Body of pancreas (tissue), 4 donors: ENCODE measurements at regions not wholly inside any gene's neighbourhood (a gene's known extent, or its start where the extent isn't known, plus 50 kb on each side); places are given as distances from the start of the nearest gene placed in this dataset.

Experiments
- ATAC-seq: fragments of 150-250 bp; one replicate; pipeline ENCODE4 v1.9.1; 2016
- DNase-seq, 4 donors: peaks; one replicate each; pipeline ENCODE4 v3.0.0-alpha.2; 2019
- H3K27ac ChIP-seq, 4 donors: fragments of 200-600 bp; sonication (generic); 1 replicate in 3 of 4; 2 replicates in 1 of 4; pipeline versions ENCODE4 v1.5.1 to v1.6.1; 2016 to 2019; ENCODE audit warnings: mild to moderate bottlenecking in 1 of 4, mixed read lengths in 1 of 4, moderate library complexity in 1 of 4
- H3K27me3 ChIP-seq, 2 donors: fragments of 200-600 bp; sonication (generic); one replicate each; pipeline ENCODE4 v1.6.0; 2016; ENCODE audit warnings: mild to moderate bottlenecking in 1 of 2
- H3K36me3 ChIP-seq, 2 donors: fragments of 200-600 bp; sonication (generic); replicated peaks in 1 of 2; 2 replicates each; pipeline ENCODE4 v1.5.1; 2016; ENCODE audit warnings: low read depth in 2 of 2; ENCODE audit not compliant: insufficient read depth in 1 of 2
- H3K4me1 ChIP-seq: fragments of 200-600 bp; sonication (generic); one replicate; pipeline ENCODE4 v1.6.0; 2016
- H3K4me3 ChIP-seq, 2 donors: fragments of 200-600 bp; sonication (generic); 1 replicate in 1 of 2; 2 replicates in 1 of 2; pipeline ENCODE4 v1.5.1; 2016 to 2019
- H3K9me3 ChIP-seq, 3 donors: fragments of 200-600 bp; sonication (generic); 1 replicate in 2 of 3; 2 replicates in 1 of 3; pipeline ENCODE4 v1.5.1; 2016
- POLR2A ChIP-seq, 3 donors: fragments of 450-650 bp; IDR thresholded peaks; one replicate each; pipeline ENCODE4 v1.6.1; 2016; ENCODE audit warnings: antibody characterized with exemption in 3 of 3, mild to moderate bottlenecking in 2 of 3
- WGBS, 2 donors: methylation state at CpG; one replicate each; pipeline ENCODE4 v1.1.5; 2017; 5-methylcytosine and 5-hydroxymethylcytosine counted together
- intact Hi-C: fragments of 100-400 bp; cut with DNase I; formaldehyde crosslinking; loops from one replicate; pipeline ENCODE4 v1.15.1; 2023
- TF ChIP-seq, protein P1 (sequence below), 7 experiments: fragments of 450-650 bp in 4 of 7; fragments of 200-600 bp in 3 of 7; sonication (generic) in 3 of 7; IDR thresholded peaks; one replicate each; pipeline ENCODE4 v1.5.1; 2016 to 2019; ENCODE audit warnings: antibody characterized with exemption in 7 of 7

DNA sequence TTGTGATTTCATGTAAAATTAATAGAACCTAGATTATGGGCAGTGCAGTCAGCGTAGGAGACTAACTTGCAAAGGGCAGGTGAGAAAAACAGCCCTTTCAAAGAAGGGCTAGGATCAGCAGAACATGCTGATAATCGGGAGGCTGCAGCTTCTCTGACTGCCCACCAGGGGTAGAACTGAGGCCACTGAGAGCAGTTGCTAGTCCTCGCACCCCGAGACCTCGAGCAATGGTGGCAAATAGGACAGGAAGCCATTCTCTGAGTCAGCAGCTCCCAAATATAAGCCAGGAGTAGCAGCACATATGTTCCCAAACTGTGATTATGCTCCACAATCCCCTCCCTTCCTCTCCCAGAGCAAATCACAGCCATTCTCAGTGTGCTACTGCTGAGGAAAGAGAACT is 186.5 kb downstream of the MSL3 start:
- 8 to 20% methylated on average over 2 to 5 of the region's 5 CpGs for WGBS, 2 donors
- no peak for ATAC-seq

DNA sequence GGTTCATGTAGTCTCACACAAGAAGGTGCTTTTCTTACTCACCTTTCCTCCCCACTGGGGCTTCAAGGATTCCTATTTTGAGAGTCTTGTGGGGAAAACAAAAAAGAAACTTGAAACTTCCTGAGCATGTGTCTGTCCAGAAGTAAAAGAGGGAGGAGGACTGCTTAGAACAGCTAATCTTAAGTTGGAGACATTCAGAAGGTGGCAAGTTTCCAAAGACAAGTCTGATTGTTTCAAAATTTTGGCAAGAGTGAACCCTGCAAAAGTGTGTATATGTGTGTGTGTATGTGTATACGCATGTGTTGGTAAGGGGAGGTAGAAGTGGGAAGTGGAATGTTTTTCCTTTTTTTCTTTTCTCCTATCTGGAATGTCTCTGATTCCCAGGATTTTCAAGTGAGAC is 189.0 kb upstream of the FRMPD4 start:
- intact Hi-C loops: no loop called here
- Histone ChIP-seq H3K9me3 (no peaks in the 10 kb centered on the region), H3K27me3 (no peaks in the 10 kb centered on the region), H3K36me3 (no peaks in the 10 kb centered on the region), H3K4me1 (no peaks in the 10 kb centered on the region), H3K4me3 (no peak overlapping the region), H3K27ac (no peak overlapping the region)
- DNase-seq (no peak), ATAC-seq (no peak)
- TF ChIP-seq, protein P1, sequence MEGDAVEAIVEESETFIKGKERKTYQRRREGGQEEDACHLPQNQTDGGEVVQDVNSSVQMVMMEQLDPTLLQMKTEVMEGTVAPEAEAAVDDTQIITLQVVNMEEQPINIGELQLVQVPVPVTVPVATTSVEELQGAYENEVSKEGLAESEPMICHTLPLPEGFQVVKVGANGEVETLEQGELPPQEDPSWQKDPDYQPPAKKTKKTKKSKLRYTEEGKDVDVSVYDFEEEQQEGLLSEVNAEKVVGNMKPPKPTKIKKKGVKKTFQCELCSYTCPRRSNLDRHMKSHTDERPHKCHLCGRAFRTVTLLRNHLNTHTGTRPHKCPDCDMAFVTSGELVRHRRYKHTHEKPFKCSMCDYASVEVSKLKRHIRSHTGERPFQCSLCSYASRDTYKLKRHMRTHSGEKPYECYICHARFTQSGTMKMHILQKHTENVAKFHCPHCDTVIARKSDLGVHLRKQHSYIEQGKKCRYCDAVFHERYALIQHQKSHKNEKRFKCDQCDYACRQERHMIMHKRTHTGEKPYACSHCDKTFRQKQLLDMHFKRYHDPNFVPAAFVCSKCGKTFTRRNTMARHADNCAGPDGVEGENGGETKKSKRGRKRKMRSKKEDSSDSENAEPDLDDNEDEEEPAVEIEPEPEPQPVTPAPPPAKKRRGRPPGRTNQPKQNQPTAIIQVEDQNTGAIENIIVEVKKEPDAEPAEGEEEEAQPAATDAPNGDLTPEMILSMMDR (IDR thresholded peaks at IDR 0.05): no peak
- TF ChIP-seq POLR2A (IDR thresholded peaks at IDR 0.05): no peak
- WGBS, 2 donors: 71 to 82% methylated on average over 1 of the region's 1 CpG

More for the DNA sequence above, 186.5 kb downstream of the MSL3 start:
- DNase-seq: no peak
- Histone ChIP-seq H3K27ac (no peak overlapping the region), H3K4me3 (no peak overlapping the region), H3K4me1 (no peaks in the 10 kb centered on the region), H3K9me3 (no peaks in the 10 kb centered on the region), H3K27me3 (no peaks in the 10 kb centered on the region), H3K36me3 (no peaks in the 10 kb centered on the region)
- intact Hi-C loops: no loop called here
- no peak for TF ChIP-seq POLR2A (IDR thresholded peaks at IDR 0.05)
- TF ChIP-seq, protein P1 (IDR thresholded peaks at IDR 0.05): peak in 1 of 7 experiments; percentile 4

DNA sequence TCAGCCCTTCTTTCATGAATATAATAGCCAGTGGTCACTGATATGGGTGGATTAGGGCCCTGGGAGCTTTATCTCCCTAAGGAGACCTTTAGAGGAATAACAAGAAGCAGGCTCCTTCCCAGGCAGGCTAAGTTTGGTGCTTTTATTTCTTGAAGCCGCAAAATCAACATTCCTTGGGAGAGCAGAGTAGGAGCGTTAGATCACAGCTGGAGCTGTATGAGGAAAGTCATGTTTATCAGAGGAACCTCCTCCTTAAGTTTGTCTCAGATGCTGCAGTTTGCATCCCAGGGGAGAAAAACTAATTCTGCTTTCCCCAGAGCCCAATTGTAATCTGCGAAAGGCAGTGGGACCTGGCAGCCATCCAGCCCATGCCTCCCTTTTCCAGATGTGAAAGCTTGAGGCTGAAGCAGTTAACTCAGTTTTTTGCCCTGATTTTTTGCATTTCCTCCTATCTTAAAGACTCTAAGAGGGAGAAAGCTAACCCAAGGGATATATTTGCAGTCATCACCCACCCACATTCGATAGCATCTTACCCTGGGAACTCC is 186.0 kb upstream of the FRMPD4 start:
- intact Hi-C loops: no loop called here
- WGBS, 2 donors: 40 to 71% methylated on average over 2 to 4 of the region's 4 CpGs
- Histone ChIP-seq H3K4me1 (no peaks in the 10 kb centered on the region), H3K36me3 (no peaks in the 10 kb centered on the region), H3K27ac (no peak overlapping the region), H3K27me3 (no peaks in the 10 kb centered on the region), H3K9me3 (no peaks in the 10 kb centered on the region), H3K4me3 (no peak overlapping the region)
- TF ChIP-seq, protein P1 (IDR thresholded peaks at IDR 0.05): no peak
- no peak for TF ChIP-seq POLR2A (IDR thresholded peaks at IDR 0.05)
- DNase-seq (no peak), ATAC-seq (no peak)

DNA sequence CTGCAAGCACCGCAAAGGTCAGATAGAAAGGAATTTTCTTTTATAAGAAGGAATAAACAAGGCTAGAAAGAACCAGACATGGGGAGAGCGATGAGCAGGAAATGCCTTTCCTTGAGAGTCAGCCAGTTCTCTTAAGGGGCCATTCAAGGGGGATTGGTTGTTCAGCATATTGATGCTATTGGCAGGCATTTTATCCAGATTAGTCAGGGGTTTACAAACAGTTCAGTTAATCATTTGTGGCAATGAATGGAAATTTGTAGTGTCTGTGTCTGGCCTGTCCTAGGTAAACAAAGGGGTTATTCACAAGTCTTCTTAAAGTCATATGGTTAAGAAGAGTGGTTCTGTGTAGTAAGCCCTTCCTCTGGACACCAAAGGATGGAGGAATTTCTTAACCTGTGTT is 184.7 kb upstream of the FRMPD4 start:
- Histone ChIP-seq H3K9me3 (no peaks in the 10 kb centered on the region), H3K27me3 (no peaks in the 10 kb centered on the region), H3K27ac (no peak overlapping the region), H3K4me3 (no peak overlapping the region), H3K36me3 (no peaks in the 10 kb centered on the region), H3K4me1 (no peaks in the 10 kb centered on the region)
- DNase-seq (no peak), ATAC-seq (no peak)
- WGBS, 2 donors: 27 to 33% methylated on average over 2 of the region's 2 CpGs
- no peak for TF ChIP-seq POLR2A (IDR thresholded peaks at IDR 0.05)
- TF ChIP-seq, protein P1 (IDR thresholded peaks at IDR 0.05): no peak
- intact Hi-C loops: no loop called here

DNA sequence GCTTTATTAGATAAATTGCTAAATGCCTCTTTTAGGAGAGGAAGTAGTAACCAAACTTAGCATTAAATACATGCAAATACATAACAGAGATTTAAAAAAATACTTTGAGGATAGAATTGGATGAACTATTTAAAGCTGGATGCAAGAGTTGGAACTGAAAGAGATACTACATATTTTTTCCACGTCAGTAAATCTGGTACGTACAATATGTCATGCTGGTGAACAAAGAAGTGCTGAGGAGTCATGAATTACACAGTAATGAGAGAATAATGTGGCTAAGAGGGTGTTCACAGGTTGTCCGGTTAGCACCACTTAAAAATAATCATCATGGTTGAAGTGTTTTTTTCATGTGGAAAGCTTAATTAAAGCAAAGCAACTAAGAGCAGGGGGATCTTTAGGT is 184.1 kb upstream of the FRMPD4 start:
- intact Hi-C loops: no loop called here
- no peak for ATAC-seq
- no peaks in the 10 kb centered on the region for H3K27me3 ChIP-seq
- TF ChIP-seq, protein P1 (IDR thresholded peaks at IDR 0.05): no peak
- no peak for TF ChIP-seq POLR2A (IDR thresholded peaks at IDR 0.05)
- no peaks in the 10 kb centered on the region for H3K4me1 ChIP-seq
- no peaks in the 10 kb centered on the region for H3K36me3 ChIP-seq
- H3K9me3 ChIP-seq: no peaks in the 10 kb centered on the region
- DNase-seq: no peak
- no peak overlapping the region for H3K27ac ChIP-seq
- WGBS, 2 donors: 60 to 65% methylated on average over 3 of the region's 3 CpGs
- no peak overlapping the region for H3K4me3 ChIP-seq
